Omental fat pad (tissue), 3 donors: ENCODE measurements at regions not wholly inside any gene's neighbourhood (a gene's known extent, or its start where the extent isn't known, plus 50 kb on each side); places are given as distances from the start of the nearest gene placed in this dataset.

Experiments used
- ATAC-seq: fragments of 150-250 bp; one replicate; pipeline ENCODE4 v1.9.1; 2016; ENCODE audit warnings: mild to moderate bottlenecking, moderate library complexity; ENCODE audit not compliant: low FRiP score
- DNase-seq: peaks from one replicate; pipeline ENCODE4 v3.0.0-alpha.2; 2019; ENCODE audit warnings: low spot score
- CTCF ChIP-seq, 3 donors: fragments of 450-650 bp; IDR thresholded peaks; one replicate each; pipeline ENCODE4 v1.5.1; 2016 to 2017; ENCODE audit warnings: antibody characterized with exemption in 3 of 3, mild to moderate bottlenecking in 3 of 3, moderate library complexity in 2 of 3

- DNase-seq (no peak), ATAC-seq (no peak)
These were observed 547.6 kb downstream of the CPS1 start for GRCh38 chr2:211103989-211104388.

DNA sequence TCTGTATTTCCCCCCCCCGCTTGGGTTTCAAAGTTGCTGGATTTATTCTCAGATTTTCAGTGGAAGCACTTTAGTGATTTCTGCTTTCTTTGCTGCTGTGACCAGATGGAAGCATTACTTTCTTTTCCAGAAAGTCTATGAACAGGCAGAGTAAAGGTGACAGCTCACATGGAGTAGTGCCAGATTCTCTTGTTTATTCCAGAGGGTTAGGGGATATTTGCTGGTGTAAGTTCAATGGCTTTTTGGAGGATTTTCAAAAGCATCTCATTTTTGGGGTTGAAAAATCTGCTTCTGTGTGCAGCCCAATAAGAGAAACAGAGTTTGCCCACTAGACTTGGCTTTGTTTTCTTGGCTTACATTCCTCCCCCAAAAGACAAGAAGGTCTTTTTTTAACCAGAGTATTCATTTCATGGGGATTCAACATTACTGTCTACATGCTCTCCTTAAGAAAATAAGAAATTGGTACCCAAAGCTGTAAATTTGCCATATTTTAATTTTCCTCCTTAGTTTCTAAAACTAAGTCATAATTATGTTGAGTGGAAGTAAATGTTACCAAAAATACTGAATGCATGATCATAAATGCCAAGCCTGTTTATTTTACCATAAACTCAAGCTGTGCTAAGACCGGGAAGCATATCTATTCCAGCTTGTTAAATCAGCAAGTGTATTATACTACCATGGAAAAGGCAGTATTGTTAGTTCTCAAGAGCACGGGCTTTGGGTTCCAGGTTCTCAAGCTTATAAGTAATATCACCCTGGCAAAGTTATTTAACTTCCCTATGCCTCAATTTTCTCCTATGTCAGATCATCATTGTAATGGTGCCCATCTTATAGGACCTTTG, 557.2 kb downstream of the CPS1 start:
- DNase-seq (no peak), ATAC-seq (no peak)
- TF ChIP-seq CTCF (IDR thresholded peaks at IDR 0.05): no peak

More at GRCh38 chr2:211103989-211104388, 547.6 kb downstream of the CPS1 start:
- TF ChIP-seq CTCF (IDR thresholded peaks at IDR 0.05): no peak

- TF ChIP-seq CTCF (IDR thresholded peaks at IDR 0.05): no peak
- ATAC-seq (no peak), DNase-seq (no peak)
These were observed 558.5 kb downstream of the CPS1 start for GRCh38 chr2:211114826-211115455.

DNA sequence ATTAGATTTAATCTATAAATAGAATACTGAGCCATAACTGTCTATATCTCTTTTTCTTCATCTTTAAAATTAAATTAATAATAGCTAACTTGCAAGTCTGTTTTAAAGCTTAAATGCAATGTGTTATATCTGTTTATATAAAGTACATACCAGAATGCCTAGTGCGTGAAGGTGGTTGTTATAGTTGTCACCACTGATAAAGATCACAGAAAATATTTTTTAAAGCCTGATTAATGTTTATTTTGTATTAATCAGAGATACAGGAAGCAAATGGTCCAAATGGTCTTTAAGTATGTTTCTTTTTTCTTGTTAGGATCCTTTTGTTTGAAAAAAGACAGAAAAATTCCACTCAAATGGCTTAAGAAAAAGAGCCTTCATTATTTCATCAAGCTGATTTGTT, 560.6 kb downstream of the CPS1 start:
- no peak for TF ChIP-seq CTCF (IDR thresholded peaks at IDR 0.05)
- no peak for ATAC-seq

GRCh38 chr2:211126256-211126655, 569.9 kb downstream of the CPS1 start:
- no peak for ATAC-seq
- DNase-seq: no peak
- TF ChIP-seq CTCF (IDR thresholded peaks at IDR 0.05): no peak

More for the DNA sequence above, 560.6 kb downstream of the CPS1 start:
- no peak for DNase-seq

- ATAC-seq: no peak
These were observed 571.1 kb downstream of the CPS1 start for GRCh38 chr2:211127501-211127900.

More at GRCh38 chr2:211127501-211127900, 571.1 kb downstream of the CPS1 start:
- no peak for TF ChIP-seq CTCF (IDR thresholded peaks at IDR 0.05)
- no peak for DNase-seq
